Loucy (cell line): ENCODE measurements at regions not wholly inside any gene's neighbourhood (a gene's known extent, or its start where the extent isn't known, plus 50 kb on each side); places are given as distances from the start of the nearest gene placed in this dataset.

Experiments used
- H2AFZ ChIP-seq: fragments of 200-600 bp; sonication (generic); 2 replicates; pipeline ENCODE4 v1.6.0; 2016; ENCODE audit warnings: antibody characterized with exemption, mild to moderate bottlenecking, low read length, moderate library complexity
- H3F3A ChIP-seq: fragments of 200-600 bp; 2 replicates; pipeline ENCODE4 v1.6.0; 2016; ENCODE audit warnings: antibody characterized with exemption, low read depth, mild to moderate bottlenecking
- H3K27me3 ChIP-seq: fragments of 200-600 bp; sonication (generic); 2 replicates; pipeline ENCODE4 v1.6.1; 2014; ENCODE audit warnings: low read length, mild to moderate bottlenecking; ENCODE audit not compliant: insufficient read depth, poor library complexity, severe bottlenecking
- H3K36me3 ChIP-seq: fragments of 200-600 bp; sonication (generic); 2 replicates; pipeline ENCODE4 v1.6.1; 2016; ENCODE audit warnings: low read length; ENCODE audit not compliant: insufficient read depth
- H3K4me1 ChIP-seq: fragments of 200-600 bp; sonication (generic); 2 replicates; pipeline ENCODE4 v1.5.1; 2014; ENCODE audit warnings: low read length, mild to moderate bottlenecking; ENCODE audit not compliant: insufficient read depth, poor library complexity, severe bottlenecking
- H3K4me2 ChIP-seq: fragments of 200-600 bp; sonication (generic); 2 replicates; pipeline ENCODE4 v1.6.0; 2014; ENCODE audit warnings: antibody characterized with exemption, low read length, low read depth, mild to moderate bottlenecking; ENCODE audit not compliant: poor library complexity, severe bottlenecking
- H3K4me3 ChIP-seq: fragments of 200-600 bp; sonication (generic); 2 replicates; pipeline ENCODE4 v1.5.1; 2014; ENCODE audit warnings: low read length, mild to moderate bottlenecking, mixed read lengths; ENCODE audit not compliant: poor library complexity, severe bottlenecking
- H3K79me2 ChIP-seq: fragments of 200-600 bp; sonication (generic); 2 replicates; pipeline ENCODE4 v1.6.1; 2014; ENCODE audit warnings: low read length; ENCODE audit not compliant: insufficient read depth
- H3K9ac ChIP-seq: fragments of 200-600 bp; sonication (generic); 2 replicates; pipeline ENCODE4 v1.6.0; 2014; ENCODE audit warnings: mild to moderate bottlenecking, low read depth, low read length, moderate library complexity; ENCODE audit not compliant: poor library complexity, severe bottlenecking
- H3K9me2 ChIP-seq: fragments of 200-600 bp; sonication (generic); replicated peaks from 2 replicates; pipeline ENCODE4 v1.6.1; 2016; ENCODE audit warnings: low read depth, low read length, mixed read lengths
- H3K9me3 ChIP-seq: fragments of 200-600 bp; sonication (generic); 2 replicates; pipeline ENCODE4 v1.6.1; 2014; ENCODE audit warnings: mild to moderate bottlenecking, antibody characterized with exemption, low read length, low read depth; ENCODE audit not compliant: insufficient read depth
- H4K20me1 ChIP-seq: fragments of 200-600 bp; sonication (generic); 2 replicates; pipeline ENCODE4 v1.6.0; 2014; ENCODE audit warnings: antibody characterized with exemption, low read length, mild to moderate bottlenecking; ENCODE audit not compliant: insufficient read depth, poor library complexity, severe bottlenecking
- CTCF ChIP-seq: fragments of 200-600 bp; sonication (generic); conservative IDR thresholded peaks from 2 replicates; pipeline ENCODE4 v1.5.1; 2014; ENCODE audit warnings: mild to moderate bottlenecking, antibody characterized with exemption, low read length
- EZH2phosphoT487 ChIP-seq: fragments of 200-600 bp; IDR thresholded peaks from 2 replicates; pipeline ENCODE4 v1.6.1; 2018; ENCODE audit warnings: antibody characterized with exemption, mild to moderate bottlenecking, moderate library complexity, borderline replicate concordance

- no peak for TF ChIP-seq EZH2phosphoT487
- TF ChIP-seq CTCF, result no peak
Observed at GRCh38 chr9:16120231-16120641, 567.4 kb downstream of the CCDC171 start.

GRCh38 chr9:16120727-16121126 is 567.9 kb downstream of the CCDC171 start:
- H2AFZ ChIP-seq, result no peak overlapping the region
- H3K9ac ChIP-seq, result no peak overlapping the region
- no peaks in the 10 kb centered on the region for H4K20me1 ChIP-seq
- no peaks in the 10 kb centered on the region for H3F3A ChIP-seq
- H3K9me2 ChIP-seq, result no peaks in the 10 kb centered on the region
- no peaks in the 10 kb centered on the region for H3K27me3 ChIP-seq
- no peak for TF ChIP-seq CTCF
- no peak for TF ChIP-seq EZH2phosphoT487
- no peak overlapping the region for H3K4me3 ChIP-seq
- H3K79me2 ChIP-seq, result no peaks in the 10 kb centered on the region
- H3K4me1 ChIP-seq, result no peaks in the 10 kb centered on the region
- H3K4me2 ChIP-seq, result no peak overlapping the region
- H3K36me3 ChIP-seq, result no peaks in the 10 kb centered on the region
- no peaks in the 10 kb centered on the region for H3K9me3 ChIP-seq

More at GRCh38 chr9:16120231-16120641, 567.4 kb downstream of the CCDC171 start:
- H3K27me3 ChIP-seq, result no peaks in the 10 kb centered on the region
- no peaks in the 10 kb centered on the region for H3F3A ChIP-seq
- H4K20me1 ChIP-seq, result no peaks in the 10 kb centered on the region
- no peaks in the 10 kb centered on the region for H3K36me3 ChIP-seq
- no peak overlapping the region for H3K4me2 ChIP-seq
- H3K9me3 ChIP-seq, result no peaks in the 10 kb centered on the region
- H3K79me2 ChIP-seq, result no peaks in the 10 kb centered on the region
- no peak overlapping the region for H2AFZ ChIP-seq
- H3K4me1 ChIP-seq, result no peaks in the 10 kb centered on the region
- H3K9me2 ChIP-seq, result no peaks in the 10 kb centered on the region
- no peak overlapping the region for H3K4me3 ChIP-seq
- H3K9ac ChIP-seq, result no peak overlapping the region

GRCh38 chr9:16121168-16121567 is 568.3 kb downstream of the CCDC171 start:
- no peaks in the 10 kb centered on the region for H3K9me2 ChIP-seq
- H4K20me1 ChIP-seq, result no peaks in the 10 kb centered on the region
- no peaks in the 10 kb centered on the region for H3F3A ChIP-seq
- H3K27me3 ChIP-seq, result no peaks in the 10 kb centered on the region
- no peaks in the 10 kb centered on the region for H3K79me2 ChIP-seq
- no peaks in the 10 kb centered on the region for H3K9me3 ChIP-seq
- no peak overlapping the region for H3K9ac ChIP-seq
- no peaks in the 10 kb centered on the region for H3K4me1 ChIP-seq
- H3K4me3 ChIP-seq, result no peak overlapping the region
- TF ChIP-seq EZH2phosphoT487 (no peak), CTCF (no peak)
- no peaks in the 10 kb centered on the region for H3K36me3 ChIP-seq
- H2AFZ ChIP-seq, result no peak overlapping the region
- H3K4me2 ChIP-seq, result no peak overlapping the region
